ENCODE measurements at regions not wholly inside any gene's neighbourhood (a gene's known extent, or its start where the extent isn't known, plus 50 kb on each side); places are given as distances from the start of the nearest gene placed in this dataset.
"Not testable (repeated sequence)": the region's sequence is repeated elsewhere in the genome, so short reads cannot be mapped to it uniquely, and the experiment has no call there.

DNA sequence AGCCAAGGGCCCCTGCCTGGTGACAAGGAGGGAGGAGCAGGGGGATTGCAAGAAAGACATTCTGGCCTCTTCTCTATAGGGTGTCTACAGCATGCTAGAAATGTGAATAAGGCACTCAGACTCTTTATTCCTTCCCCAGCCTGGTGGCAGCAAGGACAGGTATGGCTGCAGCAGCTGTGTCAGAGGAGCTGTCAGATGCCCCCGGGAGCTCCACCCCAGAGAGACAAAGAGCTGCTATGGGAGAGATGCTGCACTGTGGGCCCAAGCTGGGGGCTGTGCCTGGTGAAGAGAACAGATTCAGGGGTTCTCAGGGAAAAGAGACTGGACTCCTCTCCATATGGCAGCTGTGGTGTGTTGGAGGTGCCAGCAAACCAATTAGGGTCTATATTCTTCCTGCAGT lies 1063.3 kb downstream of the OLFM4 start:
- H3K9me3 ChIP-seq = no peaks in the 10 kb centered on the region
- no peaks in the 10 kb centered on the region for H3K4me1 ChIP-seq
- H3K27me3 ChIP-seq = no peaks in the 10 kb centered on the region
- H3K36me3 ChIP-seq = no peaks in the 10 kb centered on the region
- no peak for DNase-seq (ENCODE audit: low spot score in 2 of 2)
- H3K4me3 ChIP-seq = no peak overlapping the region
- TF ChIP-seq, protein P1, sequence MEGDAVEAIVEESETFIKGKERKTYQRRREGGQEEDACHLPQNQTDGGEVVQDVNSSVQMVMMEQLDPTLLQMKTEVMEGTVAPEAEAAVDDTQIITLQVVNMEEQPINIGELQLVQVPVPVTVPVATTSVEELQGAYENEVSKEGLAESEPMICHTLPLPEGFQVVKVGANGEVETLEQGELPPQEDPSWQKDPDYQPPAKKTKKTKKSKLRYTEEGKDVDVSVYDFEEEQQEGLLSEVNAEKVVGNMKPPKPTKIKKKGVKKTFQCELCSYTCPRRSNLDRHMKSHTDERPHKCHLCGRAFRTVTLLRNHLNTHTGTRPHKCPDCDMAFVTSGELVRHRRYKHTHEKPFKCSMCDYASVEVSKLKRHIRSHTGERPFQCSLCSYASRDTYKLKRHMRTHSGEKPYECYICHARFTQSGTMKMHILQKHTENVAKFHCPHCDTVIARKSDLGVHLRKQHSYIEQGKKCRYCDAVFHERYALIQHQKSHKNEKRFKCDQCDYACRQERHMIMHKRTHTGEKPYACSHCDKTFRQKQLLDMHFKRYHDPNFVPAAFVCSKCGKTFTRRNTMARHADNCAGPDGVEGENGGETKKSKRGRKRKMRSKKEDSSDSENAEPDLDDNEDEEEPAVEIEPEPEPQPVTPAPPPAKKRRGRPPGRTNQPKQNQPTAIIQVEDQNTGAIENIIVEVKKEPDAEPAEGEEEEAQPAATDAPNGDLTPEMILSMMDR (IDR thresholded peaks at IDR 0.05) = no peak
- no peak overlapping the region for H3K27ac ChIP-seq
- 67 to 88% methylated on average over 1 of the region's 1 CpG for WGBS, 2 donors

DNA sequence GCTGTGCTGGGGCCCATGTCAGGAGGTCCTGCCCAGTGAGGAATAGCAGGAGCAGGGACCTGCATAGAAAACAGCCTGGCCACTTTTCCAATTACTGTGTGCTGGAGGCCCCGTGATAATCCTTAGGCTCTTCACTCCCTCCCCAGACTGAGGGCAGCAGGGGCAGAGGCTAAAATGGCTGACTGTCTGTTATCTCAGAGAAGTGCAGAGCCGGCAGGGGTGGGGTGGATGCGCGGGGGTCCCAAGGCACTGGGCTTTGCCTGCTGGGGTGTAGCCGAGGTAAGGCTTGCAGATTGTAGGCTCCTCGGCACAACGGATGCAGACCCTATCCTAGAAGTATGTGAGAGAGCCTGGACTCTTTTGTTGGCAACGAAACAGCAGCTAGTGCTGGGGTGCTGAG lies 1064.1 kb downstream of the OLFM4 start:
- H3K4me1 ChIP-seq = no peaks in the 10 kb centered on the region
- WGBS, 2 donors = 76 to 87% methylated on average over 8 of the region's 8 CpGs
- no peak for DNase-seq (ENCODE audit: low spot score in 2 of 2)
- TF ChIP-seq EP300 (IDR thresholded peaks at IDR 0.05) (no peak), POLR2A (IDR thresholded peaks at IDR 0.05) (no peak)
- TF ChIP-seq, protein P1 (IDR thresholded peaks at IDR 0.05) = no peak
- H3K27me3 ChIP-seq = no peaks in the 10 kb centered on the region
- H3K4me3 ChIP-seq = no peak overlapping the region
- no peaks in the 10 kb centered on the region for H3K36me3 ChIP-seq
- H3K9me3 ChIP-seq = no peaks in the 10 kb centered on the region
- H3K27ac ChIP-seq = no peak overlapping the region

DNA sequence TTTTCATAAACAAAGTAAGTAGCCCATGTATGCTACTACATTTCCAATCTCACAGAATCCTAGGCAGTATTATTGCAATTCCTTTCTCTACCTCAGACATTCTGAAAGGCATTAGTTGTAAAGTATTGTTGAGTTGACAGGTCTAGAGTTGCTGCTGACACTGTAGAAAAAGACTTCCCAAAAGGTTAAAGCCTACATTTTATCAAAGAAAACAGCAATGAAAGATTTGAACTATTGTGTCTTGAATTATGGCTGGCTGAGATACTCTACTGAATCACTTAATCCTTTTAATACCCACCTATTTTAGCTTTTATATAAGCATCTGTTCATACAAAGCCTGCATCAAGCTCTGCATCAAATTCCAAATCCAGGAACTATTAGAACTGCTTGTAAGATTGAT lies 1082.0 kb downstream of the OLFM4 start:
- TF ChIP-seq POLR2A (IDR thresholded peaks at IDR 0.05) = no peak
- TF ChIP-seq EP300 (IDR thresholded peaks at IDR 0.05) = no peak
- TF ChIP-seq, protein P1 (IDR thresholded peaks at IDR 0.05) = no peak
- H3K4me1 ChIP-seq = no peaks in the 10 kb centered on the region
- DNase-seq (ENCODE audit: low spot score in 2 of 2) = no peak
- H3K36me3 ChIP-seq = no peaks in the 10 kb centered on the region
- H3K27ac ChIP-seq = no peak overlapping the region
- H3K4me3 ChIP-seq = no peak overlapping the region
- H3K27me3 ChIP-seq = no peaks in the 10 kb centered on the region
- no peaks in the 10 kb centered on the region for H3K9me3 ChIP-seq

DNA sequence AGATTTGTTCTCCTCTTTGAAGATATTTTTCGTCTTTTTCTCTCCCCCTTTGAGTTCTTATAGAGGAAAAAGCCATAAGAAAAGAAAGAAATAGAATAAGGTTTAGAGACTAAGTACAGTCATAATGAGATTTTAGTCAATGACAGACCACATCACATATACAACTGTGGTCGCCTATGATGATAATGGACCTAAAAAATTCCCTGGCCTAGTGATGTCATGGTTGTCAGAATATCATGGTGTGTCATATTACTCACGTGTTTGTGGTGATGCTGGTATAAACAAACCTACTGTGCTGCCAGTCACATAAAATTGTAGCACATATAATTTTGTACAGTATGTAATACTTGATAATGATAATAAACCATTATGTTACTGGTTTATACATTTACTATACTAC lies 1096.1 kb downstream of the OLFM4 start:
- H3K4me1 ChIP-seq = no peaks in the 10 kb centered on the region
- no peak for TF ChIP-seq POLR2A (IDR thresholded peaks at IDR 0.05)
- TF ChIP-seq EP300 (IDR thresholded peaks at IDR 0.05) = no peak
- TF ChIP-seq, protein P1 (IDR thresholded peaks at IDR 0.05) = no peak
- WGBS, 2 donors = 76 to 81% methylated on average over 3 of the region's 3 CpGs
- no peak overlapping the region for H3K27ac ChIP-seq
- H3K9me3 ChIP-seq = no peaks in the 10 kb centered on the region
- no peak for DNase-seq (ENCODE audit: low spot score in 2 of 2)
- H3K27me3 ChIP-seq = no peaks in the 10 kb centered on the region
- no peaks in the 10 kb centered on the region for H3K36me3 ChIP-seq
- no peak overlapping the region for H3K4me3 ChIP-seq

DNA sequence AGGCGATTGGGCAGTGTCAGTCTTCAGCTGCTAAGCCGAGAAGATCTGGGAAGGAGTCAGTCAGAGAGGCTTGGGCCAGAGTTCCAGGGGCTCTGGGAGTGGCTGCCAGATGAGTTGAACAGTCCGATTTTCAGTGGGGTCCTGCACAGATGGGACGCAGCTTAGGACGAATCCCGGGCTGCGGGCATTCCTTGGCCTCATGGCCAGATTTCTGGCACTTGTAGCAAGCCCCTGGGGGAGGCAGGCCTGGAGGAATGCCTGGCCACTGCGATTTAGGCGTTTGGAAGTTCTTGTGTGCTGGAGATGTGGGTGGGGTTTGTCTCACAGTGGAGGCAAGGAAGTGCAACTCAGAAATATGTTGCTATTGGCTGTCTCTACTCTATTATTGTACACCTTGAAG lies 1102.3 kb downstream of the OLFM4 start:
- DNase-seq (ENCODE audit: low spot score in 2 of 2); H3K9me3 ChIP-seq; H3K27ac ChIP-seq; H3K4me1 ChIP-seq; H3K27me3 ChIP-seq; H3K36me3 ChIP-seq; H3K4me3 ChIP-seq: not testable (repeated sequence)
- WGBS, 2 donors = 71 to 75% methylated on average over 8 to 9 of the region's 9 CpGs

DNA sequence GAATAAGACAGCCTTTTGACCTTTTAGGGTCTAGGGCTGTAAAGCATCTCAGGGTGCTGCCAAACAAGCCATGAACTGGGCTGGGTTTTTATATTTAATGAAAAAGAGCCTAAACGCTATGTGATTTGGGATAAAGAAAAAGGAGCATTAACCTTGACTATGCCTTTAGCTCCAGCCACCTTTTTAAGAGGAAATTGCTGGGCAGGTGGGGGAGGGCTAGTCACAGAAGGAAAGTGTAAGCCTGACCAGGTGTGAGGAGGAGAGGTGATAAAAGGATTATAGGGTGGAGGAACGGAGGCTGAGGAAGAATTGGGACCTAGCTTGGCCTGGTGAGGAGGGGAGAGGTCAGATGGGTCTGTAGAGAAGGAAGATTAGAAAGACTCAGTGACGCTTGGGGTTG lies 1102.8 kb downstream of the OLFM4 start:
- H3K27me3 ChIP-seq; H3K9me3 ChIP-seq; DNase-seq (ENCODE audit: low spot score in 2 of 2); H3K27ac ChIP-seq; H3K36me3 ChIP-seq; H3K4me3 ChIP-seq; H3K4me1 ChIP-seq: not testable (repeated sequence)
- 68 to 76% methylated on average over 3 of the region's 3 CpGs for WGBS, 2 donors

DNA sequence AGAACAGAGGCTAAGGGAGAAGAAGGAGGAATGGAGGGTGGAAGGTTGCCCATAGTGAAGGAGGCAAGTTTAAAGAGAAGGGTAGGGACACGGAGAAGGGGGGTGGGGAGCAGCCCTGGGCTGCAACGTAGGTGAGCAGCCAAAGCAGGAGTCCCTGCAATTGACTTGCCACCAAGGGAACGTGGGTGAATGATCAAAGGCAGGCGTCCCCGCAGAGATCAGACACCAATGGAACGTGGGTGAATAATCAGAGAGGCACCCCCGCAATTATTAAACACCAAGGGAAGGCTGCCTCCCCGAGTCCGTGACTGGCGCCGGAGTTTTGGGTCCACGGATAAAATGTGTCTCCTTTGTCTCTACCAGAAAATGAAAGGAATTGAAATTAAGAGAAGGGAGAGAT lies 1103.5 kb downstream of the OLFM4 start:
- H3K4me1 ChIP-seq; H3K27ac ChIP-seq; H3K9me3 ChIP-seq; H3K27me3 ChIP-seq; DNase-seq (ENCODE audit: low spot score in 2 of 2); H3K36me3 ChIP-seq; H3K4me3 ChIP-seq: not testable (repeated sequence)
- WGBS, 2 donors = 90 to 93% methylated on average over 12 of the region's 12 CpGs

DNA sequence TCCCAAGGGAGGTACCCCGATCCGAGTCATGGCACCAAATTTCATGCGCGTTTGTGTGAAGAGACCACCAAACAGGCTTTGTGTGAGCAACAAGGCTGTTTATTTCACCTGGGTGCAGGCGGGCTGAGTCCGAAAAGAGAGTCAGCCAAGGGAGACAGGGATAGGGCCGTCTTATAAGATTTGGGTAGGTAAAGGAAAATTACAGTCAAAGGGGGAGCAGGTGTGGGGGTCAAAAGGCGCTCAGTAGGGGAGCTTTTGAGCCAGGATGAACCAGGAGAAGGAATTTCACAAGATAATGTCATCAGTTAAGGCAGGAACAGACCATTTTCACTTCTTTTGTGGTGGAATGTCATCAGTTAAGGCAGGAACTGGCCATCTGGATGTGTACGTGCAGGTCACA lies 1104.1 kb downstream of the OLFM4 start:
- H3K4me3 ChIP-seq; H3K36me3 ChIP-seq; H3K27me3 ChIP-seq; DNase-seq (ENCODE audit: low spot score in 2 of 2); H3K9me3 ChIP-seq; H3K27ac ChIP-seq; H3K4me1 ChIP-seq: not testable (repeated sequence)
- 82 to 88% methylated on average over 9 of the region's 9 CpGs for WGBS, 2 donors

Measured in tibial nerve (tissue), 4 donors.